Ureter (tissue), 1 donor: ENCODE measurements at regions not wholly inside any gene's neighbourhood (a gene's known extent, or its start where the extent isn't known, plus 50 kb on each side); places are given as distances from the start of the nearest gene placed in this dataset.
"Not testable (repeated sequence)": the region's sequence is repeated elsewhere in the genome, so short reads cannot be mapped to it uniquely, and the experiment has no call there.

ENCODE experiments used
- DNase-seq: peaks from one replicate; pipeline ENCODE4 v3.0.0-alpha.2; 2020; ENCODE audit warnings: low spot score
- donor health status: DM: yes; HTN: yes; CAD: no.

- no peak for DNase-seq
Measured at GRCh38 chr12:58725400-58726105, 194.8 kb downstream of the LRIG3 start.

DNA sequence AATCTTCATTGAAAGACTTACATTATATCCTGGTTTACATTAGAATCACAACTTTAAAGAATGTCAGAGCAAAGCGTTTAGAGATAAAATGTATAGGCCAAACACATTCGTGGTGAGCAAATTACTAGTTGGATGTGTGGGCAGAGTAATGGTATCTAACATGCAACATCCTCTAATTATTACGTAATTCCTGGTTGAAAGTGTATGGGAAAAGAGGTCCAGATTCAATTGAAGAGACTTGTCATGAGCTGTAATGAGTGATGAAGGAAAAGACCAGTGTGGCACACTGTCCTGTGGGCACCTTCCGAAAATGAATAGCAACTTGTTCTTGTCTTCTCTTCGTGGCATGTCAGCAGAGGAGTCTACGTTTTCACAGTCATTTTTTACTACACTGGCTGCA, 192.8 kb downstream of the LRIG3 start:
- DNase-seq, result no peak

GRCh38 chr12:58728397-58728796, 191.9 kb downstream of the LRIG3 start:
- DNase-seq, result no peak

DNA sequence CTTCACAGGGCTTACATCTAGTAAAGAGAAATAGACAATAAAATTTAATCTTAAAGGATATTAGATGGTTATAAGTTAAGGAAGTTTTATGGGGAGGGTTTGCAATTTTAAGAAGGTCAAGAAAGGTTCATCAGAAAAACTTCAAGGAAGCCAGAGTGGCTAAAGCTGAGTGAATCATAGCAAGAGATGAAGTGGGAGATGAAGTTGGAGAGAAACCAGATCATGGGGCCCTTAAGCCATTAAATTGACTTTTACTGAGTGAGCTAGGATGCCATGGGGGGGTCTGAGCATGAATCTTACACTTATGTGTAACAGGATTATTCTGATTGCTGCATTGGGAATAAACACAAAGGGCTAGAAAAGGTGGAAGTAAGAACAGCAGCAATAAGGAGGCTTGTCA, 189.2 kb downstream of the LRIG3 start:
- no peak for DNase-seq

DNA sequence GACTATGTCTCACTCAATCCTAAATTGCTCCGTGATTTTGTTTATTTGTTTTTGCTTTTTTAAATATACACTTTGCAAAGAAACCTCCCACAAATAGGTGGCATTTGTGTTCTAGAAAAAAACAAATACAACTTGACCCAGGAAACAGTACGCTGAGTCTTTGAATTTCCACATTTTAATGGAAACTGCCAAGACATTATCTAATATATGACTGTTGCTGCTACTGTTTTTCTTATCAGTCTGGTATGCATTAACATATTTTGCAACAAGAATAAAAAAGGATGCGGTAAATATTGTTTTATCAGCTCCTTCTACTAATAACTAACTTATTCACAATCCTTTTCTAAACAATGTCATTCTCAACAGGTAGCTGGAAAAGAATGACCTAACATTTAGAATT, 187.4 kb downstream of the LRIG3 start:
- DNase-seq, result no peak

DNA sequence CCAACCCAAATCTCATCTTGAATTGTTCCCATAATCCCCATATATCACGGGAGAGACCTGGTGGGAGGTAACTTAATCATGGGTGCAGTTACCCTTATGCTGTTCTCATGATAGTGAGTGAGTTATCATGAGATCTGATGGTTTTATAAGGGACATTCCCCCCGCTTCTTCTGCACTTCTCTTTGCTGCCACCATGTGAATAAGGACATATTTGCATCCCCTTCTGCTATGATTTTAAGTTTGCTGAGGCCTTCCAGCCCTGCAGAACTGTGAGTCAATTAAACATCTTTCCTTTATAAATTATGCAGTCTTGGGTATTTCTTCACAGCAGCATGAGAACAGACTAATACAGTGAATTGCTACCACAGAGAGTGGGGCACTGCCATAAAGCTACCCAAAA, 179.1 kb downstream of the LRIG3 start:
- no peak for DNase-seq

DNA sequence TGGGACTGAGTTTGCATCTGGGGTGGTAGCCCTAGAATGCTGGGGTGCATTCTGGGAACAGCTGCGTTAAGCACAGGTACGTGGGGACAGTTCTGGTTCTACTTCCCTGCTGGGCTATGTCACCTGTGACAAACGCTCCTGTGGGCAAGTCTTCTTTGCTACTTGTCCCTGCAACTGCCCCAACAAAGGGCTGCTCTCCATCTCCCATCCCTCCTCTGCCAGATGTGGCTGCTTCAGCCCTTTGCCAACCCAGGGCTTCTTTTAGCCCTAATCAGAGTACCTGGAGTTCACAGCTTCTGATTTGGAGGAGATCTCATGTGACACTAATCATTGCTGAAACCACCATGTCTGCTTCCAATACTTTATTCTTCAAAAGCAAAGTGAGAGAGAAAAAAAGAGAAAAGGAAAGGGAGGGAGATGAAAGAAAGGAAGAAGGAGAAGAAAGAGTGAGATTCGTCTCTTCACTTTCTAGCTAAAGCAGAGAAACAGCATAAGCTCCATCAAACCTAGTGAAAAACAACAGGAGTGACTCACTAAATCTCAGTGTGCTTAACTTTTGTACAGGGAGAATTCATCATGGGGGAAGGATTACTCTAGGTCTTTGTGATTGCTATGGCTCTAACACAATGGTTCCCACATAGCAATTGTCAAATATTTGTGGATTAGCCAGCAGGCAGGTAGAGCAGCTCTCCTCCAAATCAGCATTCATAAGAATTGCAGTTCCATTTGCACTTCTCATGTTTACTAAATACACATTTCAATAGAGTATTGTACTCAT, 174.8 kb downstream of the LRIG3 start:
- DNase-seq, result no peak

DNA sequence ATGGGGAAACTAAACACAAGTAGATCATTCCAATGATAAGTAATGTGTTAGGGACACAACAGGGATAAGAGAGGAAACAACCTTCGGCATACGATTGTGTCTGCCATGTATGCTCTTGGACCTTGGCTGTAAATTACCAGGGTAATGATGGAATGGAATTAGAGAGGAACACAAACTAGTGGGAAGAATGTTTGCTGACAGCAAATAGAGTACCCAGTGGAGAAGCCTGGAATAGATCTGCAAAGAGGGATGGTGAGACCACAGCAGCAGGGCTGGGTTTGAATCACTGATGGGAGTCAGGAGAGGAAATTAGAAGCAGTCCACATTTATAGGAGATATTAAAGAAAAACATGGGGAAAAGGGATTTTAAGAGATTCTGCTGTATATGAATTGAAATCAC, 172.8 kb downstream of the LRIG3 start:
- no peak for DNase-seq

DNA sequence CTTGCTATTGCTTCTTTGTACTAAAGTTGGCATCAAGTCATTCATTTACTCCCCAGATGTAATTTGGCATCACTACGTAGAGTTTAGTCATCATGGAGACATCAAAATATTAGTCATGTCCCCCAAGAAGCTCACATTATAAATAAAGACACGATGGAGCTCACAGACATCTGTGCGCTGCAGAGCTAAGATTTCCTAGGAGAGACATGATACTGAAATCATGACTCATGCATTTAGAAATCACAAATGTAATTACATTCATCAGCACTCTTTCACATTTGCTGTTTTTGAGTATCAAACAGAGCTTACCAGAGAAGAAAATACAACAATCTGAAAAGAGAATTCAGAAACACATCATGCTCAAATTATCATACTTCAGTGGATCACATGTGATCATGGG, 169.8 kb downstream of the LRIG3 start:
- no peak for DNase-seq

- no peak for DNase-seq
Measured at GRCh38 chr12:58757422-58757821, 162.9 kb downstream of the LRIG3 start.

- DNase-seq, result not testable (repeated sequence)
Measured at GRCh38 chr12:58759745-58760144, 160.6 kb downstream of the LRIG3 start.

GRCh38 chr12:58761308-58761707, 159.0 kb downstream of the LRIG3 start:
- no peak for DNase-seq

- DNase-seq, result no peak
Measured at GRCh38 chr12:58764100-58764953, 156.0 kb downstream of the LRIG3 start.

- no peak for DNase-seq
Measured at GRCh38 chr12:58765076-58765475, 155.2 kb downstream of the LRIG3 start.

GRCh38 chr12:58765653-58766512, 154.4 kb downstream of the LRIG3 start:
- no peak for DNase-seq

DNA sequence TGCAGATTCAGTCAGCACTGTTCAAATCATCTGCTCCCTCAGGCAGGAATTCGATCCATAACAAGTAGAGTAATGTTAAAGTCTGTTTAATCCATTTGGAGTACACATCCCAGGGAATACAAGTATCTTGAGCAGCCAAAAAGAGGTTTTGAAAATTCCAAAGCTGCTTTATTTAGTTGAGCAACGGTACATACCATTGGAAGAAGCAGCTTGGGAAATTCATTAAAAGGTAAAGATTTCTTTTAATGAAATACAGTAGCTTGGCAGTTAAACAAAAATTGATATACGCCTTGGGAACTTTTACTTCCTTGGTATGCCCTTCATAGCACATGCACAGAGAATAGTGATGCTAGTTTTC, 153.8 kb downstream of the LRIG3 start:
- DNase-seq, result no peak

- no peak for DNase-seq
Measured at GRCh38 chr12:58767496-58767895, 152.8 kb downstream of the LRIG3 start.

DNA sequence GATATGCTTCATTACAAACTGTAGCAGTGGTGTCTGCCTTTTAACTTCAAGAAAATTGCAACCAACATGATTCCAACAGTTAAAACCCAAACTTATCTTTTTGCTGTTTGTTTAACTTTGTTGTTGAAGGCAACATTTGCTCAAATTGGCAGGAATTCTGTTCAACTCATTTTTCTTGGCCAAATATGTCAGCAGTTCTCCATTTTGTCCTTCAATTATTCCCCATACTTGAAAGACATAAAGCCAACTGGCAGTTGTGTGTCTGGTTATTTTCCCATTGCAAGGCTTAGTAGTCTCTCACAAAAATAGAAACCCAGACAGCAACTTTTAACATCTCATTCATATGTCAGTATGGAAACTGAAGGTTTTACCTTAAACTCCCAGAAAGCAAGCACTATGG, 146.3 kb downstream of the LRIG3 start:
- DNase-seq, result no peak

GRCh38 chr12:58774731-58775130, 145.6 kb downstream of the LRIG3 start:
- DNase-seq, result no peak

DNA sequence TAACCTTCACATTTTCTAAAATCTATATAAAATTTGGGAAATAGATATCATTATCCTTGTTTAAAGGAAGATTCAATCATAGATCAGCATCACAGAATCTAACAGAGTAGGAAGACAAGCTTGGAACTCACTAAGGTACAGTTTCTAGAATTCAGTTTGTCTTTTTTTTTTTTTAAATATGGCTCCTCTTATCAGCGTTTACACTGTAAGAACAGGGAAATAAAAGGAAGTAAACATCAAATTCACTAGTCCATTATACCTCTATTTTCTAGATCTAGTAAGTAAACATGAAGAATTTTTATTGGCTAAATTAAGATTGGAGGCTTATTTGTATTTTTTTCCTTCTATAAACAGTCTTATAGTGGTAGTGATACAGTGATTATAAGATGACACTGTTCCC, 144.9 kb downstream of the LRIG3 start:
- DNase-seq, result no peak

GRCh38 chr12:58776144-58776543, 144.2 kb downstream of the LRIG3 start:
- no peak for DNase-seq

DNA sequence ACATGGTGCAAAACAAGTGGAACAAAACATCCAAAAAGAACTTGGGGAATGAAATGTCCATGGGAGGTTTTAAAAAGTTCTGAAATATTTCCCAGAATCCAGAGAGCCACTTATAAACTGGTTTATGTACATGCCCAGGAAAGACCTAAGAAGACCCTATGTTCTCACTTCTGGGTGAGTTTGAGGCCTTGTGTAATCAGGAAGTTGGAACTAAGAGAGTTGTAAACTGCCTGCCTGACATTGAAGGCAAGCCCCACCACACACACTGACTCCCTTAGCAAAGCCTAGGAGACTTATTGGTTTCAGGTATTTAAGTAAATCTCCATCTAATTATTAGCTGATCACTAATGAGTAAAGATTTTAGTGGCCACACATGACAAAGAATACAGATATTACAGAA, 142.5 kb downstream of the LRIG3 start:
- no peak for DNase-seq
